GM19455 (cell line): ENCODE measurements at regions not wholly inside any gene's neighbourhood (a gene's known extent, or its start where the extent isn't known, plus 50 kb on each side); places are given as distances from the start of the nearest gene placed in this dataset.
"Not testable (repeated sequence)": the region's sequence is repeated elsewhere in the genome, so short reads cannot be mapped to it uniquely, and the experiment has no call there.

Source experiments
- ATAC-seq: cut with Tn5 transposase; IDR thresholded peaks from one replicate; pipeline ENCODE4 v1.9.1; 2021; ENCODE audit not compliant: unreplicated experiment

DNA sequence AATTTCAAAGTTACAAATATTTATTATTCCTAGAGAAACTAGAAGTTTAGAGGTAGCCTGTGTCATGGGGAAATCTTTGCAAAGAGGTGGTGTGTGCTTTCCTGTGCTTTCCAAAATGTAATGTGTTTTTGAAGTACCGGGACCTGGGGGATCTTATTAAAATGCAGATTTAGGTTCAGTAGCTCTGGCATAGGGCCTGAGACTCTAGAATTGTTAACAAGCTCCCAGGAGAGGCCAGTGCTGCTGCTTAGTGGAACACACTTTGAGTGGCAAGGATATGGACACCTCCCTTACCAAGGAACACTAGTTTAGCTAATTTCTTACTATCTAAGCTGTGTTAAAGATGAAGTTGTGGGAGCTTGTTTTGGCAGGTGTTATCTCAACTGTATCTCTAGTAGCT, 428.9 kb downstream of the VGLL3 start:
- ATAC-seq, result no peak

DNA sequence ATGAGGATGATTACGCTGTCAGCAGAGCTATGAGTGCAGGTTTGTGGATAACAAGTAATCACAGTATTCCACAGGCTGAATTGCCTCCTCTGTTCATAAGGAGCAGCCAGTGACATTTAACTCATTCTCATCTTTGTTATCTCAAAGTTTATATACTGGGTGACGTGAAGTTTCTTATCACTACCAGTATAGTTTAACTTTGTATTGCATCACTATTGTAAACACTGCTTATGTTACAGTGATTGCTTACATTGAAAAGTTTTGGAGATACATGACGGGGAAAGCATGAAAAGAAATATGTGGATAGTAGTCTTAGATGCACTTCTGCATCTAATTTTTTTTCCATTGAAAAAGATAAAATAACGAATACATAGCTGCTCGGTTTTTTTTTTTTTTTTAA, 429.7 kb downstream of the VGLL3 start:
- ATAC-seq, result no peak

DNA sequence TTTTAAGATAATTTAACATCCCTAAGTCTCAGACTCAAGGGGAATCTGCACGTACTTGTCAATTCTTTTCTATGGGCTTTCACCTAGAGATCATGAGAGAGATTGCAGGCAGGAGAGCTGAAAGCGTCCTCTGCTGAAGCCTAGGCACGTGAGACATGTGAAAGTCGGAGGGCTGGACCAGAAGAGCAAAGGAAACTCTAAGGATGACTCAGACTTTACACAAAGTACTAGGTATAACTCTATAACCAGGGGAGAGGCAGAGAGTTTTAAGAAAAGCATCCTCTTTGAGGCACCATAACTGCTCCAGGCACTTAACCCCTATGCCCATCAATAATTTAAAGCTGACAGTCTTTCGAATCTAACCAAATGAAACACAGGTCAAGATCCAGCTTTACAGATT, 436.6 kb downstream of the VGLL3 start:
- no peak for ATAC-seq

DNA sequence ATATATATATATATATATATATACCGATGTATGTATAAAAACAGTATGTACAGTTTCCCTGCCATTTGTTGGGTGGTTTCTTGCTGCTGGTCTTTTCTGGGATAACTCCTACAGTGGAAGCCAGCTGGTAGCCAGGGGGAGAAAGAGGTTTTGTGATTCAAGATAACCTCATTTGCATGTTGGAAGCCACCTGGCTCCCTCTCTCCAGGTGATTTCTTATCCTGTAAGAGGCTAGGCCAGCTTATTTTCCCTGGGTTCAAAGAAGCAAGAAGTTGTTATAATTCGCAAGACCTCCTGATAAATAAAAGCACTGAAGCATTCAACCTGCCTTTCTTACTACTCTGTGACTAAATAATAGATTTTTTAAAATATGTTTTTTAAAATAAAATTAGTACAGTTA, 443.3 kb downstream of the VGLL3 start:
- ATAC-seq, result no peak

DNA sequence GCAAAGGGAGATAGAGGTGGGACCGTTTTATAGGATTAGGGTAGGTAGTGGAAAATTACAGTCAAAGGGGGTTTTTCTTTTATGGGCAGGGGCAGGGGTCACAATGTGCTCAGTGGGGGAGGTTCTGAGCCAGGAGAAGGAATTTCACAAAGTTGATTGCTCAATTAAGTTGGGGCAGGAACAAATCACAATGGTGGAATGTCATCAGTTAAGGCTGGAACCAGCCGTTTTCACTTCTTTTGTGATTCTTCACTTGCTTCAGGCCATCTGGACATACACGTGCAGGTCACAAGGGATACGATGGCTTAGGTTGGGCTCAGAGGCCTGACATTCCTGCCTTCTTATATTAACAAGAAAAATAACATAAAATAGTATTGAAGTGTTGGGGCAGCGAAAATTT, 453.8 kb downstream of the VGLL3 start:
- ATAC-seq, result no peak

DNA sequence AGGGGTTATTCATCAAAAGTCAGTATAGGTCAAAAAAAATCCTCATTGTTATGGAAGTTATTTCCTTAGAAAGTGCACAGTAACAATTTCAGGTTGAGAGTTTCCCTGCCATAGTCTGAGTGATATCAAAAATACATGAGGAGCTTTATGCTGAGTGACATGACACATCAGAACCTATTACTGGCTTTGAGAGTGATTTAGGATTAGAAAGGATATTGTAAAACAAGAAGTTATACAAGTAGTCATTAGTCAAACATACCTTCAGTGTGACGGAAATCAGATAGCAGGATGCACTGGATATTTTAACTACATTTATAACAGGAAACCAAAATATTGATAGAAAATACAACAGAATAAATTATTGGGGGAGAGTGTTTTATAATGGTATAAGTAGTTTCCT, 471.1 kb downstream of the VGLL3 start:
- no peak for ATAC-seq

DNA sequence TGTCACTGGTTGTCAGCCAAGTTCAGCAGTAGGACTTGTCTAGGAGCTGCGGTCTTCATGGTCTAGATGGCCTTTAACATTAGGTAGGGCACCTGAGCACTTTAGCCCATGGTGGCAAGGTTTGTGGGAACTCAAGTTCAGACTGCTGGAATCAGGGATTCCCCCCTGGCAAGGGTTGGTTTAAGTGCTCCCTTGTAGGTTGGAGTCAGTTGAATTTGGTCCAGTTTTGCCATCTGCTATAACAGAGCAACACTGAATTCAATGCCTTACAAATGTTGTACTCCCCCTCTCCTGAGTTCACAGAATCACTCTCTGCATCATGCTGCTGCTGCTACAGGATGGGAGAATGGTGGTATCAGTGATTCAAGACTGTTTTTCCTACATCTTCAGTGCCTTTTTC, 509.3 kb downstream of the VGLL3 start:
- no peak for ATAC-seq

DNA sequence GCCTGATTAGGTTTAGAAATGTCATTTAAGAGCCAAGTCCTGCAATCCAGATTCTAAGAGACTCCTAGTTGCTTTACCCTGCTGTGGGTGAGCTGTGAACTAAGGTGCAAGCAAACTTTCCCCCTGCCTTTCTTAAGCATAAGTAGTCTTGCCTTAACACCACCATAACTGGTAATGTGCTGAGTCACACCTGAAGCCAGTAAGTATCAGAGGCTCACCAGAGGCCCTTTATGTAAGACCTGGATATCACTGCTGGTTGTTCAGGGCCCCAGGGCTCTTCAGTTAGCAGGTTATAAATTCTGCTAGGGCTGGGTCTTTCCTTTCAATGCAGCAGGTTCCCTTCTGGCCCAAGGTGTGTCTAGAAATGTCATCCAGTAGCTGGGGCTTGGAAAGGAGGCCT, 509.9 kb downstream of the VGLL3 start:
- ATAC-seq, result no peak

DNA sequence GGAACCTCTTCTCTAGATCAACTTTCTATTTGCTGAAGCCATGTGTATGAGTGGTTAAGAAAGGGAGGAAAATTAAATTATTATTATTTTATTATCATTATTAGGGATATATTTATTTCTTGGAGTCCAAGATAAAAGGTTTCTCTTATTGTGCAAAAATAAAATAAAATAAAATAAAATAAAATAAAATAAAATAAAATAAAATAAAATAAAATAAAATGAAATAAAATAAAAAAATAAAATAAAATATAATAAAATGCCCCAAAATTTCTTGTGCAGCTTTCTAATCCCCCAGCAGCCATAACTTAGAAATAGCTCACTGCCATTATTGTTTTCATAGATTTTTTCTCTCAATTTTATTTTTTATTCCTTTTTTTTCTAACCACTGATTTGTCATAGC, 526.8 kb downstream of the VGLL3 start:
- ATAC-seq, result no peak

DNA sequence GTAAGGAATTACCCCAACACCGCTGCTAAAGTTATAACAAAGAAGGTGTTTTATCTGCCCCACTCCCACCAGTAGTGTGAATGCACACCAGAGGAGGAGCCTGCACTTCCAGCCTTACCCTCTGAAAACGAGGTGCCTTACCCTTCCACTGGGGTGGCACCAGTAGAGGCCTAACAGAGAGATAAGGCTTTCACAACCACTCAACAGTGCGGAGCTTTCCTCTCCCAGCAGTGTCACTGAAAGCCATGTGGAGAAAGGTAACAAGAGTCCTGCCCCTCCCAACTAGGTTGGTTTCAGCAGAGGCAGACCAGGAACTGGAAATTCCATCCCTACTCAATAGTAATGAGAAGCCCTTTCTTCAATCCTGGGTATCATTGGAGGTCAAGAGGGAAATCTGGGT, 539.2 kb downstream of the VGLL3 start:
- ATAC-seq, result no peak

DNA sequence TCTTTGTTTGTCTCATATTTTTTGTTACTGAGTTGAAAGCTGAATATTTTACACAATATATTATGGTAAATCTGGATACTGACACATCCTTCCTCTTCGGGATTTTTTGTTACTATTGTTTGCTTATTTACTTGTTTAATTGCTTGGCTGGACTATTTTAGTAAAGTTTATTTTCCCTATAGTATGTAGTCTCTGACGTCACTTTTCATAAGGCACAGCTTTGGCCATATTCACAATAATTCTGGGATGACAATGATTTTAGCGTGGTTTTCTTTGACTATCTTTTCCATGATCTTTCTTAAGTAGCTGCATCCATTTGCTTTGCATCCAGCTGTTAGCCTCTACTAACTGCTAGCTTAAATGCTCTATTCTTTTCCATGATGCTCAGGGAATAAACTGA, 552.4 kb downstream of the VGLL3 start:
- no peak for ATAC-seq

DNA sequence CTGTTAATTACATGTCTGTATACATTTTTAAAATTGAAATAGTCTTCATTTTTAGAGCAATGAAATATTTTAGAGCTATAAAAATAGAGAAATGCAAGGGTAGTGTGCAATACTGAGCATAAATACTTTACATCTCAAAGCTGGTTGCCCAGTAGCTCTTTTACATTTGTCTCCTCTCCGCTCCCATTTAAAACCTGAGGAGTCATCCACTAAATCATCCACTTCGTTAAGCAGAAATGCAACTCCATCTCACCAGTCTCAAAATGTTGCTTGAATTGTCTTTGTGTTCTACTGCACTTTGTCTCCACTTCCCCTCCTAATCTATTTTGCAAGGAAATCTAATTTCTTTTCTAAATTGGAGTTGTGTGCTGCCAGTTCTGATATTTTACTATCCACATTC, 563.6 kb downstream of the VGLL3 start:
- no peak for ATAC-seq

DNA sequence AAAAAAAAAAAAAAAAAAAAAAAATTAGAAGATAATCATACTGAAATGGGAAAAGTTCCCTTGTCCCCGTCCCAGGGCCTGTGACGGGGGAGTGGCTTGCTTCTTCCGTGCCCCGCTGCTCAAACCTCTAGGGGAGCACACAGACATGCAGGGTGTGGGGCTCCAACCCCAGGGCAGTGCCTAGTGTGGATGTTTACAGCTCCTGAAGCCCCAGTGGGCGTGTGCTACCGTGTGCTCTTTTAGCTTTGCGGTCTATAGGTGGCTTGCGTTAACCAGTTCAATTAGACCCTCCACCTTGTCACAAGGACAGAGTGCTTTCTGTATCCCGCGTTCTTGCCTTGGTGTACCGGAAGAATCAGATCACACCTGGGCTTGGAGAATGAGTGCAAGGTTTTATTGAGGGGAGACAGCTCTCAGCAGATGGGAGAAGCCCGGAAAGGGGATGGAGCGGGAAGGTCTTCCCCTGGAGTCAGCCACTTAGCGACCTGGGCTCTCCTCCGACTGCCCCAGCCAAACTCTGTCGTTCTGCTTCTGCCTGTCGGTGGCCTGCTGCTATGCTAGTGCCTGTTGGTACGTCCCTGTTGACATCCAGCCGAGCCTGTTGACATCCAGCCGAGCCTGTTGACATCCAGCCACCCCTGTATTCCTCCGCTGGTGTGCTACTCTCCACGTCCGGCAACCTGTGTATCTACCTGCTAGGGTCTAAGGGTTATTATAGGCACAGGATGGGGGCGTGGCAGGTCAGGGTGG, 569.8 kb downstream of the VGLL3 start:
- no peak for ATAC-seq

DNA sequence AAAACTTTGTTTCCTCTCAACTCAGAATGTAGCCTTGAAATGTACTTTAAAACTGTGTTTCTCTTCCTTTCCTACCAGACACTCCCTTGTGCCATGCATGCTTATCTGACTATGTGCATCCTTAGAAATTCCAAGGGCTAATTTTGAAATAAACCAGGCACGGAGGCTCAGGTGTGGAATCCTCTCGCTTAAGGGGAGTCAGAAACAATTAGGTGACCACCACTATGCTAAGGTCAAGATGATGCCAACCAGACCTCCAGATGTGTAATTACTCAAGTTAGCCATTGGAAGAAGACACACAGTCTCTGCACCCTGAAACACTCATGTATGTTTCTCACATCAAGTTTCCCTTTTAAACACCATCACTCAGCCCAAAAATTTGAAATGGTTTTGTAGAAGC, 572.1 kb downstream of the VGLL3 start:
- no peak for ATAC-seq

DNA sequence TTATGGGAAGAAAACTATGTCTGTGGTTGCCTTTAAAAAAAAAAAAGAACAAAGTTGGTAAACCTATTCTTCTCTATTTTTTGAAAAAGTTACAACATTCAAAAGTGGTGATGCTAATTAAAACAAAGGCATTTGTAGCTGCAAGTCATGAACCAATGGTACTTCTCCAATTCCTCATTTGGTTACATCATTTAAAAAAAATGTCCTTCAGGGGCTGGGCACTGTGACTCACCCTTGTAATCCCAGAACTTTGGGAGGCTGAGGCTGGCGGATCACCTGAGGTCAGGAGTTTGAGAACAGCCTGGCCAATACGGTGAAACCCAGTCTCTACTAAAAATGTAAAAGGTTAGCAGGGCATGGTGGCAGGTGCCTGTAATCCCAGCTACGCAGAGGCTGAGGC, 574.6 kb downstream of the VGLL3 start:
- ATAC-seq, result no peak

DNA sequence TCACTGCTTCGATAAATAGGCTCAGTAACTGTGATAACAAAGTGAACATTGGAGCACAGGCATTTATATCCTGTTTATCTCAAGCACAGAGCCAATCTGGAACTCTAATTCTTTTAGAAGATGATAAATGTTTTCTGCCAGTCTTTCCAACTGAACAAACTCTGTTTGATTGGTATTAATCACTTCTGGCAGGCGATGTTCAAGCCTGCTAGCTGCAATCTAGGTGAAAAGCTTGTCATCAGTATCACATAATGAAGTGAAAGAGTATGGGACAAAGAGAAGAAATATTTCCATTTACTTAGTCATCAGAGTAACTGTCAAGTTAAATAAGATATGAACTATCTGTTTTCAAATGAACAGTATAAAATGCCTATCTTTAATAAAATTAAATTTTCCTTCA, 577.3 kb downstream of the VGLL3 start:
- no peak for ATAC-seq

DNA sequence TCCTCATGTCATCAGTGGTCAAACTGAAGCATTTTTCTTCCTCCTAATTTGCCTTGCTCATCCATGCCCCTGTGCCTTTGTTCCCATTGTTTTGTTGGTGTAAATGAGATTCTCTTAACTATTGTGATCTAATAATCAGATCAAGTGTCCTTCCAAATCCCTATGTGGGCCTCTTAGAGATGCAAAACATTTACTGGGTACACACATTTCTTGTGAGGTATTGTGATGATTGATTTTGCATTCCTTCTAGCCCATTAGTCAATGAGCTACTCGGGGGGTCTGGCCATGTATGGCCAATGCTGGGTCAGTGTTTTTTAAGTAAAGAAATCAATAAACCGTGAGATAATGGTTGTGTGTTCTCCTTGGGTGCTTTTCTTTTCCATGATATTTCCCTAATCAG, 580.4 kb downstream of the VGLL3 start:
- no peak for ATAC-seq

DNA sequence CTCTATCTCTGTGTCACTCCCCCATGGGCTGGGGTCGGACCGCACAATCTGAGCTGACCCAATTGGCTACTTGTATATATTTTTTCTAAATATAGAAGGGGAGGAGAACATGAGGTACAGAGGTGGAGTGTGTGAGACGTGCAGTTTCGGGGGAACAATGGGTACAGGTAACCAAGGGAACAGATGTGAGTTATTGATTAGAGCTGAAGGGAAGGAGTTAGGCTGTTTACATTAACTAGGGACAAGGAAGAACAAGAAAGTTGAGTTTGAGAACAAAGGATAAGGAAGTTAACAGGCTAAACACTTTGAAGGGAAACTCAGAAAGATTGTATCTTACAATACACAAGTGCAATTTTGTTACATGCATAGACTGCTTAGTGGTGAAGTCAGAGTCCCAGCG, 601.2 kb downstream of the VGLL3 start:
- ATAC-seq, result not testable (repeated sequence)

DNA sequence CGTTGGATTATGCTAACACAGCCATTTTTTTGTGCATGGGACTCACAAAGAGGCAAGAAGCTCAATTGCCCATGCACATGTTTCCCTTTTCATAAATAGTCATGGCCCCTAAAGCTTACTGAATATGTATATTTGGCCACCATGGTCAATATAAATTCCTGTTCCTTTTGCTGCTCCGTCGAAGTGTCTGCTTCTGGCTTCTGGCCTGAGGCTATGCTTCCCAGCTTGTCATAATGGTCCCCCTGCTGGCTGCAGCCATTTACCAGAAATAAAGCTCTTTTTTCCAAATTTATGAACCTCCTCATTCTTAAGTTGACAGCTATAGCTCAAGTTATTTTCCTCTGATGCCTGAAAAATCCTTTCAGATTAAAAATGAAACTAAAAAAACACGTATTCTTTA, 602.1 kb downstream of the VGLL3 start:
- ATAC-seq, result no peak

DNA sequence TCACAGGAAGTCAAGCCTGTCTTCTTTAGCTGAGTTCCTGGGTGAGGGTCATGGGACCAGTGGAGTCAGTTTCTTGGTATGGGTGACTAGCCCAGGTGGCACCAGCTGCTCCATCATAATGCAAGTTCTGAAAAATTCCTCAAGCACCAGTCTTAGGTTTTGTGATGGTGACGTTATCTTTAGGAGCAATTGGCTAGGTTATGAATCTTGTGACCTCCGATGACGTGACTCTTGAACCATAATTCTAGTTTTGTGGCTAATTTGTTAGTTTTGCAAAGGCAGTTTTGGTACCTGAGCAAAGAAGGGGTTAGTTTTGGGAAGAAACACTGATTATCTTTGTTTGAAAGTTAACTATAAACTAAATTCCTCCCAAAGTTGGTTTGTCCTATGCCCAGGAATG, 608.4 kb downstream of the VGLL3 start:
- no peak for ATAC-seq

DNA sequence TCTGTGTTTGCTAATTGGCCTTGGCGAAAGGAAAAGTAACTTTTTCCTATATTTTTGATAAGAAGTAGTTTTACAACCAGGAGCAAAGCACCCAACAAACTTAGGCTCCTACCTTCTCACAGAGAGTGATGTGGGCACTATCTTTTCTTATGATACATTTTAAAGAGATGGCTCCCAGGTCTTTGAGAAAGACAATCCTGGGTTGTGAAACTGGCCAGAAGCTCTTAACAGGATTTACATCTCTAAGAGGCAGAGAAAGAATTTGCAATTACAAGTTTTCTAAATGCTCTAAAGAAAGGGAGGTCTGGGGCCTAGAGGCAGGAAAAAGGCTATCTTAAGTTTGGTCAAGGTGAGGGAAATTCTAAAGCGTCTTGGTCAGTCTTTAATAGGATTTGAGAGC, 609.7 kb downstream of the VGLL3 start:
- no peak for ATAC-seq

DNA sequence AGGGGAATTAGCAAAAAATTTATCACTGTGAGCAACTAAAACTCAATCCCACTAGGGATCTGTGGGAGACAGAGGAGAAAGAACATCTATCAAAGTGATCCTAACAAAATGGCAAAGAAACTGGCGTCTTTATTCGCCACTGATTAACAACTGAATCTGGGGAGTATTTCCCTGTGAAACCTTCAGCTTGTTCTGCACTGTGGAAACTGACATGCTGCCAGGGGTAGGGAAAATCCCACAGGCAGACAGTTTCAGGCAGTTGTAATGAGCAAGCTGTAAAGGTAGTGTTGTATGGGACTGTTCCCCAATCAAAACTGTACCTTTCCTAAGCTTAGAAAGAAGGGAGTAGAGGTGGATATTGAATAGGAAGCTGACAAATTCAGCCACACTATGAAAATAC, 611.7 kb downstream of the VGLL3 start:
- no peak for ATAC-seq

DNA sequence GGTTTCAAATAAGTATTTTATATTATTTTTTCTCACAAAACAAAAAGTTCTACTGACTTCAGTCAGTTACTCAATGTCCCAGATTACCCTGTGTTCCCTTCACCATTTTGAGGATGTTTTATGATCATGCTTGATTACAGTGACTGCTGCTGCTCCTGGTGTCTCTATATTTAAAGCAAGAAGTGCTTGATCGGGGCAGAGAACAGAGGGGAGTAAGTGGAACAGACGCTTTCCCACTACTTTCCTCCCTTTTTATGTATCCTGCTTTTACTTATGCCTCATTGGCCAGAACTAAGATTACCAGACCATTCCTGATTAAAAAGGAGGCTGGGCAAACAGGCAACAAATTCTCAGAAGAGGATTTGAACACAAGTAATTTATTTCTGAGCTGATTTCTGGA, 612.1 kb downstream of the VGLL3 start:
- ATAC-seq, result no peak

DNA sequence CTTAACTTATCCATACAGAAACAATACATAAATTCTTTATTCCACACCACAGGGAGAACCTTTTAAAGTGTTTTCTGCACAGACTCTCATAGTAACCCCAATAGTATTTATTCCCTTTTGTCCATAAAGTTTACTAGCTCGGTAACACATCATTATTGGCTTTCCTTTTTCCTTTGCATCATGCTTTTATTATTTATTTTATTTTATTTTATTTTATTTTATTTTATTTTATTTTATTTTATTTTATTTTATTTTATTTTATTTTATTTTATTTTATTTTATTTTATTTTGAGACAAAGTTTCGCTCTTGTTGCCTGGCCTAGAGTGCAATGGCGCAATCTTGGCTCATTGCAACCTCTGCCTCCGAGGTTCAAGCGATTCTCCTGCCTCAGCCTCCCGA, 655.4 kb downstream of the VGLL3 start:
- not testable (repeated sequence) for ATAC-seq
